HAP-1 (cell line): ENCODE measurements at regions not wholly inside any gene's neighbourhood (a gene's known extent, or its start where the extent isn't known, plus 50 kb on each side); places are given as distances from the start of the nearest gene placed in this dataset.

Experiments
- DNase-seq, 2 experiments: peaks; one replicate each; pipeline ENCODE4 v3.0.0-alpha.2; 2016 to 2020; ENCODE audit warnings: low spot score in 2 of 2
- H3K27me3 ChIP-seq: fragments of 250-450 bp; sonication (Bioruptor Pico); 2 replicates; pipeline ENCODE4 v1.5.1; 2020; ENCODE audit warnings: low read depth, mild to moderate bottlenecking, moderate library complexity
- H3K36me3 ChIP-seq: fragments of 250-450 bp; sonication (Bioruptor Pico); replicated peaks from 2 replicates; pipeline ENCODE4 v1.5.1; 2020; ENCODE audit warnings: mild to moderate bottlenecking
- H3K4me1 ChIP-seq: fragments of 250-450 bp; sonication (Bioruptor Pico); 2 replicates; pipeline ENCODE4 v1.5.1; 2020; ENCODE audit warnings: mild to moderate bottlenecking
- H3K4me3 ChIP-seq: fragments of 250-450 bp; sonication (Bioruptor Pico); 2 replicates; pipeline ENCODE4 v1.5.1; 2020; ENCODE audit warnings: mild to moderate bottlenecking, moderate library complexity
- H3K9me3 ChIP-seq: fragments of 250-450 bp; sonication (Bioruptor Pico); 2 replicates; pipeline ENCODE4 v1.5.1; 2020; ENCODE audit warnings: mild to moderate bottlenecking, moderate library complexity
- in situ Hi-C: fragments of 300-500 bp; cut with MboI; formaldehyde crosslinking; loops from 3 replicates; pipeline ENCODE4 v1.14.3; 2020; ENCODE audit warnings: low sequenced_read_pairs, inconsistent platforms, mixed read lengths

DNA sequence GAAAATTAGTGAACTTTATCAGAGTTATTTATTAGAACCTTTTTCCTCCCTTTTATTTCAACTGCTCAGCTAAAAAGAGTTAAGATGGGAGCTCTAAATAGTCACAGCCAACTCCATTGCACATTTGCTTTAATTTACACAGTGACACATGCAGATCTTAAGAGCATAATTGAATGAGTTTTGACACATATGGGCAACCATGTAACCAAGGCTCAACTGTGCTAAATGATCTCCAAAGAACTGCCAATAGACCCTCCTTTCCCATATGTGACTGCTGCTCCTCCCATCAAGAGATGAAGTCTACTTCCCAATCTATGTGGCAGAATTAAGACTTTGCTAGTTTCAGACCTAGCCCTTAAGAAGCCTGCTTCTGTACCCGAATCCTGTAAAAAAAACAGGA, 960.0 kb downstream of the BCL11B start:
- DNase-seq, result no peak
- no peak overlapping the region for H3K4me3 ChIP-seq
- no peaks in the 10 kb centered on the region for H3K27me3 ChIP-seq
- in situ Hi-C loops, result no loop called here
- H3K36me3 ChIP-seq, result no peaks in the 10 kb centered on the region
- no peaks in the 10 kb centered on the region for H3K9me3 ChIP-seq
- H3K4me1 ChIP-seq, result no peaks in the 10 kb centered on the region

DNA sequence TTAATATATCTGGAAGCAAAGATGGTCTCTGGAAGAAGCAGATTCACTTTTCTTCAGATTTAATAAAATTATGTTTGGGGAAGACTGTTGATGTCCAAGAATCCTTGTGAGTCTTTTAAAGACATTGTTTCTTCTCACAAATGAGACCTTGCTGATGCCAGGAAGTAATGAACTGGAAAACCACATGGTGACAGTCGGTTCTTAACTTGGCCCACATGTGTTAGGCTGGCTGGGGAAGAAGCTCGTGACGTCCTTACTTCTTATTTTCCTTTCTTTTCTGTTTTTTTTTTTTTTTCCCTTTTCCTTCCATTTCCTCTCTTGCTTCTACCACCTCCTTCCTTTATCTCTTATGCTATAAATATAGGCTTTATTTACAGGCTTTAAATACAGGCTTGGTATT, 950.2 kb downstream of the BCL11B start:
- Histone ChIP-seq H3K27me3 (no peaks in the 10 kb centered on the region), H3K4me1 (no peaks in the 10 kb centered on the region), H3K36me3 (no peaks in the 10 kb centered on the region), H3K4me3 (no peak overlapping the region), H3K9me3 (no peaks in the 10 kb centered on the region)
- DNase-seq, result no peak
- in situ Hi-C loops, result no loop called here

DNA sequence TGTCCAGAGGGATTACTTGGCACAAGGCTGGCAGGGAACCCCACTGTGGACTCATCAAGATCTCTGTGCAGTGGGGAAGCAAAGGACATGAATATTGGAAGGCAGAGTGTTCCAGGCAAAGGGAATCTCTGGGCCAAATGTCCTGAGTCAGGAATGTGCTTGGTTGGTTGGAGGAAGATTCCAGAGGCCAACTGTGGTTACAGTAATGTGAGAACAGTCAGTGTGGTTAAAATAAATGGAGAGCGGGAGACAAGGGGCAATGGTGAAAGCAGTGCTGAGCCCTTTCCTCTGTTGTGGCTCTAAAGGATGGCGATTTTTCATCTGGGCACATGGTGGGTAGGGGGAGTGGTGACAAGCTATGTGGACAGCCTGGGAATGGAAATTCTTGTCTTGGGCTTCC, 948.2 kb downstream of the BCL11B start:
- H3K36me3 ChIP-seq, result no peaks in the 10 kb centered on the region
- no peaks in the 10 kb centered on the region for H3K27me3 ChIP-seq
- no peaks in the 10 kb centered on the region for H3K4me1 ChIP-seq
- in situ Hi-C loops, result no loop called here
- H3K4me3 ChIP-seq, result no peak overlapping the region
- DNase-seq, result no peak
- no peaks in the 10 kb centered on the region for H3K9me3 ChIP-seq

DNA sequence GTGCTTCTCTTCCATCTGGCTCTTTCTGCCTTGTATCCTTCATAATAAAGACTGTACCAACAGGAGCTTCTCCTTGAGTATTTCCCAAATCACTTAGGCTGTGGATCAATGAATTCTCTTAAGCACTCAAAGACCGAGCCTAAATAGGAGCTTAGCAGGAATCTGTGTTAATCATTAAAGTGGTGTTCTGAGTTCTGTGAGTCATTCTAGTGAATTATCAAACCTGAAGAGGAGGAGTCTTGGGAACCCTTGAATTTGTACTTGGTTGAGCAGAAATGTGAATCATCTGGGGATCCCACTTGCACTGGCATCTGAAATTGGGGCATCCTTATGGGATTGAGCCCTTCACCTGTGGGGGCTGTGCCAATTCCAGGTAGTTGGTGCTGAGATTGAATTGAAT, 946.2 kb downstream of the BCL11B start:
- no peaks in the 10 kb centered on the region for H3K9me3 ChIP-seq
- no peaks in the 10 kb centered on the region for H3K4me1 ChIP-seq
- H3K27me3 ChIP-seq, result no peaks in the 10 kb centered on the region
- H3K4me3 ChIP-seq, result no peak overlapping the region
- no peak for DNase-seq
- no peaks in the 10 kb centered on the region for H3K36me3 ChIP-seq
- in situ Hi-C loops, result no loop called here

DNA sequence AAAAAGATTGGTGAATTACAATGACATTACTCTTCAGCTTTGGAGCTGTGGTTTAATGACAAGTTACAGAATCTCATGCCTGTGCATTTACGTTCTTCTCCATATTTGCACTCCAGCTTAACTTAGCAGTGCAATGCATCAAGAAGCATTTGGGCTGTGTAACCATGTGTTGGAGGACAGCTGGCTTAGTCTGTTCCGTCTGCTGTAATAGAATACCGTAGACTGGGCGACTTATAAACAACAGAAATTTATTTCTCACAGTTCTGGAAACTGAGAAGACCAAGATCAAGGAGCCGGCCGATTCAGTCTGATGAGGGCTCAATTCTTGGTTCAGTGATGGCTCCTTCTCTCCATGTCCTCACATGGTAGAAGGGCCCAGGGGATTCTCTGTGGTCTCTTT, 943.5 kb downstream of the BCL11B start:
- DNase-seq, result no peak
- H3K27me3 ChIP-seq, result no peaks in the 10 kb centered on the region
- no peak overlapping the region for H3K4me3 ChIP-seq
- in situ Hi-C loops, result no loop called here
- no peaks in the 10 kb centered on the region for H3K9me3 ChIP-seq
- H3K4me1 ChIP-seq, result no peaks in the 10 kb centered on the region
- no peaks in the 10 kb centered on the region for H3K36me3 ChIP-seq

DNA sequence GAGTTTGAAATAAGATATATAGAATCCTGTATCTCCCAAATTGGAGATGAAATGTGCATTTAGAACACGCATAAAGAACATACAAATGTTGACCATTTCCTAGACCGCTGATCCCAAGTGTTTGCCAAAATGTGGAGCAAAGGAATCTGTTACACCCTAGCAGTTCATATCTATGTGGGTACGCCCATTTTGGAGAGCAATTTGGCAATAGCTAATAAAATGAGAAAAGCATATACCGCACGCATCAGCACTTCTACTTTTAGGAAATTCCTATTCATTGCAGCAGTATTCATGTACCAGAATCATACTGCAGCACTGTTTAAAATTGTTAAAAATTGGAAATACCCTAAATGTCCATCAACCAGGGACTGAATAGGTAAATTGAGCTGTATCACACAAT, 937.8 kb downstream of the BCL11B start:
- no peaks in the 10 kb centered on the region for H3K9me3 ChIP-seq
- H3K4me1 ChIP-seq, result no peaks in the 10 kb centered on the region
- H3K4me3 ChIP-seq, result no peak overlapping the region
- no peaks in the 10 kb centered on the region for H3K36me3 ChIP-seq
- in situ Hi-C loops, result no loop called here
- DNase-seq, result no peak
- H3K27me3 ChIP-seq, result no peaks in the 10 kb centered on the region

DNA sequence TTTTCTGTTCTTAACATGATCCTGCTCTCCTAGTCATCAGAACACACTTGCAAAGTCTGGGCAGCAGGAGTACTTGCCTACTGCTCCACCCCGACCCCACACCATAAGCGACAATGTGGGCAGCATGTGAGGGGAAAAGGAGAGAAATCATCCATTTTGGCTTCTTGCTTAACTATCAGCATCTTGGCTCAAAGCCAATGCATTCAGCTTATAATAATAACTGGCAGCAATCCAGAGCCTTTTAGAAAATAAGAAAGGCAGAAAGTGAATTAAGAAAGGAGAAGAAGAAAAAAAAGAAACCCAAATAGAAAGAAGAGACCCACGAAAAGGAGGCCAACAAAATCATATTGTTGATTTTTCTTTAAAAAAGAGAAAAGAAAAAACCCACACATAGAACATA, 930.8 kb downstream of the BCL11B start:
- in situ Hi-C loops, result no loop called here

DNA sequence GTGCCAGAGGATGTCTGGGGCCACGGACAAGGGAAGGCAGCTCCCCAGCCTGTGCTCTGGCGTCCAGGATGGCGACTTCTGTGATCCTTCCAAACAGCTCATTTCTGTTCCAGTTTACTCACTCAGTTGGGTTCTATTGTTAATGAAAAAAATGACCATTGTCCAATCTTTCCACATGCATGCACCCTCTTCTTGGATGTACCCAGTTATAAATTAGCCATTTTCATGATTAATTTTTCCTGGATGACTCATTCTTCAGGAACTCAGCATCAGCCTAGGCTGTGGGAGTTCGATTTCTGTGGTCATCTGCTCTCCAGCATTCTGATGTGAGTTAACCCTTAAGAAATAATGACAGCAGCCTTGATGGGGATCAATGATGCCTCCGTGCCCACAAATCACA, 926.8 kb downstream of the BCL11B start:
- Histone ChIP-seq H3K27me3 (no peaks in the 10 kb centered on the region), H3K4me1 (no peaks in the 10 kb centered on the region), H3K4me3 (no peak overlapping the region), H3K36me3 (no peaks in the 10 kb centered on the region), H3K9me3 (no peaks in the 10 kb centered on the region)
- in situ Hi-C loops, result no loop called here
- DNase-seq, result no peak

More for the DNA sequence above, 930.8 kb downstream of the BCL11B start:
- no peaks in the 10 kb centered on the region for H3K4me1 ChIP-seq
- no peaks in the 10 kb centered on the region for H3K27me3 ChIP-seq
- H3K9me3 ChIP-seq, result no peaks in the 10 kb centered on the region
- no peaks in the 10 kb centered on the region for H3K36me3 ChIP-seq
- no peak overlapping the region for H3K4me3 ChIP-seq
- no peak for DNase-seq

DNA sequence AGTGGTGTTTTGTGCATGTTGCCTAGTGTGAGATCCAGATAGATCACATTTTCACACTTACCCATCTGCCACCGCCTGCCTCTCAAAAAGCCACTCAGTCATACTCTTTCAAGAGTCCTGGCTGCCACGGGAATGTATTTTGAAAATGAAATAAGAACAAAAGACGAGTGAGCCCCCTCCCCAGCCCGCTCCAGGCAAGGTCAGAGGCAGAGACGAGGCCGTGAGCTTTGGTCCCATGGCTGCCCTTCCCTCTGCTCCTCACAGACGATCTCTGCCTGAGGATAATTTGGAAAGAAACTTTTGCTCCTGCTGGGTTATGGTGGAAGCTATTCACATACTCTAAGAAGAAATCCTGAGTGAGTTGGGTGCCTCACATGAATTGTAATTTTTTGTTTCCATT, 924.3 kb downstream of the BCL11B start:
- in situ Hi-C loops, result no loop called here

DNA sequence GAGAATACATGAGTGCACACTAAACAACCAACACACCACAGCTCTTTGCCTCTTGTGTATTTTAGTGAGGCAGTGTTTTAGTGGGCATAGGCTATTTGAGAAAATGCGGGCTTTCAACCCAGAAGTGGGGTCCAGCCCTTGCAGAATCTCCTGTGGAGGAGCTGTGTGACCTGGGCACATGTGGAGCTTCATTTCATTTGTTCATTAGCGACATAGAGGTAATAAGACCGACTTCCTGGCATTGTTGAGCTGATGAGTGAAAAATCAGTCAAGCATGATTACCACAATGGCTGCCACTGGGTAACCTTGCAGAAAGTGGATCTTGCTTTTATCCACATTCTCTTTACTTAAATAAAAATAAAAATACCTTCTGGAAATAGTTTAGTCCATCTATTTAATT, 923.5 kb downstream of the BCL11B start:
- no peaks in the 10 kb centered on the region for H3K9me3 ChIP-seq
- no peaks in the 10 kb centered on the region for H3K4me1 ChIP-seq
- H3K27me3 ChIP-seq, result no peaks in the 10 kb centered on the region
- H3K4me3 ChIP-seq, result no peak overlapping the region
- no peaks in the 10 kb centered on the region for H3K36me3 ChIP-seq
- DNase-seq, result no peak
- in situ Hi-C loops, result no loop called here

More for the DNA sequence above, 924.3 kb downstream of the BCL11B start:
- no peak for DNase-seq
- Histone ChIP-seq H3K4me3 (no peak overlapping the region), H3K27me3 (no peaks in the 10 kb centered on the region), H3K9me3 (no peaks in the 10 kb centered on the region), H3K36me3 (no peaks in the 10 kb centered on the region), H3K4me1 (no peaks in the 10 kb centered on the region)

DNA sequence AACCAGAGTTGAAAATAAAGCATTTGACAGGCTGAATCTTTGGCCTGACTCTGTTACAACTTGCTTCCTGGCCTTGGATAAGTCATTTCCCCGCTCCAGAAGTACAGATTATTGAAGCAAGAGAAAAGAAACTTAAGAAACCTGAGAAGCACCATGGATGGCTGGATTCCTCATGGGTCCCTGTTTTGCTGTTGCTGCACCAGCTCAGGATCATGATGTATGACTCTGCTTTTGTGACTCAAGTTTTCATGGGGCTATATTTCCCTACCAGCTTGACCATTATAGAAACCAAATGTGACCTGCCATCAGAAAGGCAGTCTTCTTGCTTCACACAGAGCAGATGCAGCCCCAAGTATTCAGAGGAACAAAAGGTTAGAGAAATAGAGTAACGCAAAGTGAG, 921.8 kb downstream of the BCL11B start:
- no peaks in the 10 kb centered on the region for H3K27me3 ChIP-seq
- no peaks in the 10 kb centered on the region for H3K4me1 ChIP-seq
- no peaks in the 10 kb centered on the region for H3K9me3 ChIP-seq
- no peak for DNase-seq
- no peak overlapping the region for H3K4me3 ChIP-seq
- in situ Hi-C loops, result no loop called here
- no peaks in the 10 kb centered on the region for H3K36me3 ChIP-seq

DNA sequence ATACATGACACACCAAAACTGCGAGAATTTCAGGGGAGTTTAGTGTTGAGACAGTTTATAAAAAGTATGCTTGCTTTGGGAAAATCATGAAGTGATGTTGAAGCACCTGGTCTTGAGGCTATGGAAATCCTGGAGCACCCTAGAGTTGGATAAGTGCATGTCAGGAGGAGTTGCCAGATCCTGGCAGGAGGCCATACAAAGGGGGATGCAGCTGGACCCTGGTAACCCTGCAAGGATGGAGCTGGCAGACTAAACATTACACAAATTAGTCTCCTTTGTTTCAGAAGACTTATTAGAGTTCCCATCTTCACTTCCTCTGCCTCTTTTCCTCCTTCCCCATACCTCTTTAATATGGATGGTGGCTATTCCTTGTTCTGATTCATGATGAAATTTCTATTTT, 907.0 kb downstream of the BCL11B start:
- no peaks in the 10 kb centered on the region for H3K27me3 ChIP-seq
- no peaks in the 10 kb centered on the region for H3K36me3 ChIP-seq
- H3K4me3 ChIP-seq, result no peak overlapping the region
- H3K4me1 ChIP-seq, result no peaks in the 10 kb centered on the region
- in situ Hi-C loops, result no loop called here
- no peaks in the 10 kb centered on the region for H3K9me3 ChIP-seq
- DNase-seq, result no peak

DNA sequence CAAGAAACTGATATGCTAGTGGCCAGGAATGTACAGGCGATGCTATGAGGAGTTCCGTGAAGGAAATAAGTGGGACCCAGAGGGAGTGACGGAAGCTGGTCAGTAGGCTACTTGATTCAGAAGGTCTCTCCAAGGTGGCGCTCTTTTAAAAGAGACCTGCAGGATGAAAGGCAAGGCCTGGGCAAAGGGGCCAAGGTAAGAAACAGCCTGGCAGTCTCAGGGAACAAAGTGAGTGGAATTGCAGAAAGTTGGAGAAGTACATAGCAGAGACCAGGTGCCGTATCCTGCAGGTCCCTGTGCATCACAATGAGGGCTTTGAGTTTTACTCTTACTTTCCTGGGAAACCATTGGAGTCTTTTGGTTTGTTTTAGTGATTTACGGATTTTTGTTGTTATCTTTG, 905.6 kb downstream of the BCL11B start:
- H3K9me3 ChIP-seq, result no peaks in the 10 kb centered on the region
- no peaks in the 10 kb centered on the region for H3K36me3 ChIP-seq
- in situ Hi-C loops, result no loop called here
- no peak for DNase-seq
- H3K4me1 ChIP-seq, result no peaks in the 10 kb centered on the region
- H3K27me3 ChIP-seq, result no peaks in the 10 kb centered on the region
- no peak overlapping the region for H3K4me3 ChIP-seq

DNA sequence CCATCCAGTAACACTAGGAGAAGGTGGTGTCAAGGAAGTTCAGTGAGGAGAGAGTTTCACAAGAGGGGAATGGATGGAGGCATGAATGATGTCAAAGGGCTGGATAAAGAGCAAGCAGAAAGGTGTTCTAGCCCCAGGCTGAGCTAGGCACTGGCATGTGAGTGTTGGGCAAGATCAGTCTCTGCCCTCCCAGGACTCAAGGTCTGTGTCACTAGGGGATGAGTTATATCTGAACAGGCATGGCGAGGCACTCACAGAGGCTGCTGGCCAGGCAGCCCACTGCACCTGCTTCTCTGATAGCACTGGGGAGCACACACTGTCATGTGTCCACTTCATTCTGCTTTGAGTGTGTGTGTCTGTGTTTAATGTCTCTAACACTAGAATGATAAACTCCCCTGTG, 903.8 kb downstream of the BCL11B start:
- Histone ChIP-seq H3K27me3 (no peaks in the 10 kb centered on the region), H3K4me1 (no peaks in the 10 kb centered on the region), H3K9me3 (no peaks in the 10 kb centered on the region), H3K4me3 (no peak overlapping the region), H3K36me3 (no peaks in the 10 kb centered on the region)
- no peak for DNase-seq
- in situ Hi-C loops, result no loop called here

DNA sequence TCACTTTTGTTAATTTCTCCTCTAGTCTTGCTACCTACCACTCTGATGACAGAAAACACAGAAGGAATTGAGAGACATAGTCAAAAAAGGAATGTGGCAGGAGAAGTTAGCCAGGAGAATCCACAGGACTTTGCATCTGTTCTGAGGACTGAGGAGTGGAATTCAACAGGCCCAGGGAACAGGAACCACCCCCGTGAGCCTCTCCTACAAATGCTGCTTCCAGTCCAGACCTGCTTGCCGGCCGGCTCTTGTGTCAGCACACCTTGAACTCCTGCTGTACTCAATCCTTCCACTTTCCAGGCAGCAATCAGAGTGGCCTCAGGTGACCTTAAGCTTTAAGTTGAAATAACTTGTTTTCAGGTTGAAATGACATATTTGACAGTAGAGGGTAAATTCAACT, 903.1 kb downstream of the BCL11B start:
- in situ Hi-C loops, result no loop called here
- no peaks in the 10 kb centered on the region for H3K27me3 ChIP-seq
- no peaks in the 10 kb centered on the region for H3K9me3 ChIP-seq
- DNase-seq, result no peak
- H3K4me3 ChIP-seq, result no peak overlapping the region
- H3K4me1 ChIP-seq, result no peaks in the 10 kb centered on the region
- H3K36me3 ChIP-seq, result no peaks in the 10 kb centered on the region
